Neuronal stem cell (in vitro differentiated cells): ENCODE measurements at regions not wholly inside any gene's neighbourhood (a gene's known extent, or its start where the extent isn't known, plus 50 kb on each side); places are given as distances from the start of the nearest gene placed in this dataset.

Experiments used
- DNase-seq: peaks from one replicate; pipeline ENCODE4 v3.0.0-alpha.2; 2013; ENCODE audit warnings: low spot score
- H2AFZ ChIP-seq: one replicate; pipeline ENCODE4 v1.6.1; 2013; ENCODE audit warnings: mild to moderate bottlenecking, low read length, inconsistent platforms
- H2AK5ac ChIP-seq: 2 replicates; pipeline ENCODE4 v1.6.1; 2013; ENCODE audit warnings: low read depth, mild to moderate bottlenecking, inconsistent platforms, low read length, moderate library complexity, mixed read lengths
- H2BK120ac ChIP-seq: 2 replicates; pipeline ENCODE4 v1.6.1; 2013; ENCODE audit warnings: low read depth, mild to moderate bottlenecking, inconsistent platforms, low read length, moderate library complexity, mixed read lengths
- H2BK12ac ChIP-seq: one replicate; pipeline ENCODE4 v1.6.1; 2013; ENCODE audit warnings: low read length, inconsistent platforms
- H2BK15ac ChIP-seq: 2 replicates; pipeline ENCODE4 v1.6.1; 2013; ENCODE audit warnings: mild to moderate bottlenecking, low read length, inconsistent platforms, mixed read lengths
- H2BK5ac ChIP-seq: one replicate; pipeline ENCODE4 v1.6.1; 2013; ENCODE audit warnings: inconsistent platforms, mild to moderate bottlenecking, low read length, moderate library complexity
- H3K14ac ChIP-seq: one replicate; pipeline ENCODE4 v1.6.1; 2013; ENCODE audit warnings: low read length, inconsistent platforms
- H3K18ac ChIP-seq: 2 replicates; pipeline ENCODE4 v1.6.1; 2013; ENCODE audit warnings: low read length, inconsistent platforms
- H3K23ac ChIP-seq: 2 replicates; pipeline ENCODE4 v1.6.1; 2013; ENCODE audit warnings: low read depth, mild to moderate bottlenecking, mixed read lengths, low read length, inconsistent platforms; ENCODE audit not compliant: poor library complexity
- H3K27ac ChIP-seq: replicated peaks from 3 replicates; pipeline ENCODE4 v1.5.1; 2013; ENCODE audit warnings: low read length, inconsistent platforms
- H3K27me3 ChIP-seq, 3 experiments: 2 replicates each; pipeline ENCODE4 v1.6.1; 2013; ENCODE audit warnings: low read length in 3 of 3, mild to moderate bottlenecking in 2 of 3, inconsistent platforms in 1 of 3, low read depth in 1 of 3, mixed read lengths in 1 of 3, moderate library complexity in 1 of 3; ENCODE audit not compliant: control insufficient read depth in 3 of 3, insufficient read depth in 3 of 3
- H3K36me3 ChIP-seq, 2 donors: replicated peaks in 1 of 2; 2 replicates each; pipeline ENCODE4 v1.6.1; 2013; ENCODE audit warnings: low read length in 2 of 2; ENCODE audit not compliant: control insufficient read depth in 2 of 2, insufficient read depth in 2 of 2
- H3K4ac ChIP-seq: 2 replicates; pipeline ENCODE4 v1.6.1; 2013; ENCODE audit warnings: inconsistent platforms, mild to moderate bottlenecking, low read length, moderate library complexity
- H3K4me1 ChIP-seq, 2 donors: 1 replicate in 1 of 2; 2 replicates in 1 of 2; pipeline ENCODE4 v1.6.1; 2013; ENCODE audit warnings: low read length in 2 of 2, low read depth in 1 of 2; ENCODE audit not compliant: control insufficient read depth in 2 of 2, insufficient read depth in 1 of 2
- H3K4me2 ChIP-seq: one replicate; pipeline ENCODE4 v1.6.1; 2013; ENCODE audit warnings: mild to moderate bottlenecking, low read length, inconsistent platforms; ENCODE audit not compliant: insufficient read depth, poor library complexity, severe bottlenecking
- H3K4me3 ChIP-seq, 2 donors: 2 replicates each; pipeline ENCODE4 v1.5.1; 2013; ENCODE audit warnings: low read length in 2 of 2, mild to moderate bottlenecking in 2 of 2, inconsistent platforms in 1 of 2, moderate library complexity in 1 of 2
- H3K79me1 ChIP-seq: one replicate; pipeline ENCODE4 v1.6.1; 2013; ENCODE audit warnings: low read depth, mild to moderate bottlenecking, inconsistent platforms, low read length, moderate library complexity
- H3K9ac ChIP-seq: one replicate; pipeline ENCODE4 v1.6.1; 2013; ENCODE audit warnings: mild to moderate bottlenecking, low read depth, low read length, inconsistent platforms; ENCODE audit not compliant: poor library complexity
- H3K9me3 ChIP-seq, 2 donors: replicated peaks in 1 of 2; 2 replicates each; pipeline versions ENCODE3 to v1.6.1; 2013; ENCODE audit warnings: low read length in 2 of 2, mild to moderate bottlenecking in 2 of 2, inconsistent platforms in 1 of 2, low read depth in 1 of 2, mixed read lengths in 1 of 2, moderate library complexity in 1 of 2; ENCODE audit not compliant: control insufficient read depth in 2 of 2, insufficient read depth in 1 of 2
- H4K8ac ChIP-seq: one replicate; pipeline ENCODE4 v1.6.1; 2013; ENCODE audit warnings: low read depth, mild to moderate bottlenecking, inconsistent platforms, low read length, moderate library complexity
- H4K91ac ChIP-seq: one replicate; pipeline ENCODE4 v1.6.1; 2013; ENCODE audit warnings: low read length, low read depth, mild to moderate bottlenecking, inconsistent platforms; ENCODE audit not compliant: poor library complexity
- WGBS, 2 donors: extraction: QIAGEN DNeasy Blood & Tissue Kit; methylation state at CpG; one replicate each; pipeline ENCODE4 v1.1.7; 2013; ENCODE audit warnings: missing lambda C conversion rate in 2 of 2, mixed read lengths in 1 of 2; ENCODE audit not compliant: insufficient read length in 2 of 2, insufficient replicate concordance in 1 of 2; ENCODE audit errors: extremely low coverage in 2 of 2; 5-methylcytosine and 5-hydroxymethylcytosine counted together

DNA sequence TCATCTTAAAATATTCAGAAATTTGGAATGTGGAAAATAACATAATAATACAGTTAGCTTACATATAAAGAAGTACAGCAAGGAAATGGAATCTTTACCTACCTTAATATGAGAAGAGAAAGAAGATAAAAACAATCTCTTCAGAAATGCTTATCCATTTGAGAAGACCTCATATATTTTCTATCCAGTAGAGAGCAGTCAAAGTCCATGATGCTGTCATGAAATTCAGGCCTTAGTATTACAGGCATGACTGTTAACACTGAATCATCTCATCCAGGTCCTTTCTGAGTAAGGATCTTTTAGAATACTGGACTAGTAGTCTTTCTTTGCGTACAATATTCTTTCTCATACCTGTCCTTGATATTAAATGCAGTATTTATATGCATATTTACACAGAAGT, 713.4 kb downstream of the CD109 start:
- H2BK15ac ChIP-seq, result no peak overlapping the region
- H2BK5ac ChIP-seq, result no peak overlapping the region
- H3K4ac ChIP-seq, result no peak overlapping the region
- H3K36me3 ChIP-seq, result no peaks in the 10 kb centered on the region
- no peak overlapping the region for H2BK12ac ChIP-seq
- H3K27ac ChIP-seq, result no peak overlapping the region
- H3K14ac ChIP-seq, result no peak overlapping the region
- H3K4me1 ChIP-seq, result no peaks in the 10 kb centered on the region
- no peak overlapping the region for H3K4me2 ChIP-seq
- peak; percentile 9 for DNase-seq
- H3K9me3 ChIP-seq, result no peaks in the 10 kb centered on the region
- no peak overlapping the region for H4K8ac ChIP-seq
- no peaks in the 10 kb centered on the region for H3K27me3 ChIP-seq
- H4K91ac ChIP-seq, result no peak overlapping the region
- H3K9ac ChIP-seq, result no peak overlapping the region
- H2AK5ac ChIP-seq, result no peak overlapping the region
- H3K23ac ChIP-seq, result no peak overlapping the region
- WGBS, 2 donors, result no CpG with 5 or more reads among the region's 1 CpG
- H3K79me1 ChIP-seq, result no peaks in the 10 kb centered on the region
- H2AFZ ChIP-seq, result no peak overlapping the region
- no peak overlapping the region for H3K18ac ChIP-seq
- no peak overlapping the region for H2BK120ac ChIP-seq
- H3K4me3 ChIP-seq, result no peak overlapping the region

DNA sequence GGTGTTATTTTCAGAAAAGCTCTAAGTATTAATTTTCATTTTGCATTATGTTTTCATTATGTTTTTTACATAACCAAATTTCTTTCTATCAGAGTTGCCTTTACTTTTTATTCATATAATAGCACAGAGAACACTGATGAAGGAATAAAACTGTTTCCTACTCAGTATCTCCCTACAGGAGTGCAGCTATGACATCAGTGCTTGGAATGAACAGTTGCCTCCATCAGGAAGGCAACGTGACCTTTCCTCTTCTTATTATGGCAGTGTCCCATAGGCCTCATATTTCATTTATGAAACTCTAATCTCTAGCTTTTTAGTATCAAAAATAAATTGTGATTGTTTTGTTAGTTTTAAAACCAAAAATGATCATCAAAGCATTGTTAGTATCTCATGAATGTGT, 712.8 kb downstream of the CD109 start:
- H3K18ac ChIP-seq, result no peak overlapping the region
- H4K8ac ChIP-seq, result no peak overlapping the region
- H2BK5ac ChIP-seq, result no peak overlapping the region
- WGBS, 2 donors, result no CpG with 5 or more reads among the region's 1 CpG
- H2AFZ ChIP-seq, result no peak overlapping the region
- no peaks in the 10 kb centered on the region for H3K9me3 ChIP-seq
- H3K14ac ChIP-seq, result no peak overlapping the region
- H3K9ac ChIP-seq, result no peak overlapping the region
- H3K27ac ChIP-seq, result no peak overlapping the region
- H2BK15ac ChIP-seq, result no peak overlapping the region
- no peaks in the 10 kb centered on the region for H3K36me3 ChIP-seq
- no peak overlapping the region for H2AK5ac ChIP-seq
- no peak overlapping the region for H2BK120ac ChIP-seq
- H2BK12ac ChIP-seq, result no peak overlapping the region
- H3K23ac ChIP-seq, result no peak overlapping the region
- no peak for DNase-seq
- H3K4me2 ChIP-seq, result no peak overlapping the region
- H3K4ac ChIP-seq, result no peak overlapping the region
- no peak overlapping the region for H4K91ac ChIP-seq
- no peaks in the 10 kb centered on the region for H3K4me1 ChIP-seq
- no peak overlapping the region for H3K4me3 ChIP-seq
- H3K79me1 ChIP-seq, result no peaks in the 10 kb centered on the region
- H3K27me3 ChIP-seq, result no peaks in the 10 kb centered on the region

DNA sequence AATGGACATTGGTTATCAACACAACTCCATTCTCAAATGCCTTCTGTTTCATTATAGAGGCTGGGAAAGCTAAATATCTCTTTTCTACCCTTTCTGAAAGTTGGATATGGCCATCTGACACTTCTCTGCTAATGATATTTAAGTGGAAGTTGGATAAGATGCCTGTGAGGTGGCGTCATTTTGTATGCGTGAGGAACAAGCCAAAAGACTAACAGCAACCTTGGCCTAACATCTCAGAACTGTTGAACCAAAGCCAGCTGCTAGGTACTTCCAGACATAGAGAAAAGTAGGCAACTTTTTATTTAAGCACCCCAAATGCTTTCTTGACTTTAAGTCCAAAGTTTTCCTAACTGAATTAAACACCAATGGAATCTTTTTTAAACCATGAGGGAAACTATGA, 708.4 kb downstream of the CD109 start:
- Histone ChIP-seq H2BK5ac (no peak overlapping the region), H4K8ac (no peak overlapping the region), H3K4me2 (no peak overlapping the region), H3K4me3 (no peak overlapping the region), H3K36me3 (no peaks in the 10 kb centered on the region), H3K9ac (no peak overlapping the region), H3K18ac (no peak overlapping the region), H2BK15ac (no peak overlapping the region), H3K27me3 (no peaks in the 10 kb centered on the region), H2BK120ac (no peak overlapping the region), H3K23ac (no peak overlapping the region), H3K9me3 (no peaks in the 10 kb centered on the region), H3K4me1 (no peaks in the 10 kb centered on the region), H3K27ac (no peak overlapping the region), H2AK5ac (no peak overlapping the region), H4K91ac (no peak overlapping the region), H2BK12ac (no peak overlapping the region), H3K14ac (no peak overlapping the region), H3K79me1 (no peaks in the 10 kb centered on the region), H3K4ac (no peak overlapping the region), H2AFZ (no peak overlapping the region)
- no peak for DNase-seq
- WGBS, 2 donors, result no CpG with 5 or more reads among the region's 2 CpGs

DNA sequence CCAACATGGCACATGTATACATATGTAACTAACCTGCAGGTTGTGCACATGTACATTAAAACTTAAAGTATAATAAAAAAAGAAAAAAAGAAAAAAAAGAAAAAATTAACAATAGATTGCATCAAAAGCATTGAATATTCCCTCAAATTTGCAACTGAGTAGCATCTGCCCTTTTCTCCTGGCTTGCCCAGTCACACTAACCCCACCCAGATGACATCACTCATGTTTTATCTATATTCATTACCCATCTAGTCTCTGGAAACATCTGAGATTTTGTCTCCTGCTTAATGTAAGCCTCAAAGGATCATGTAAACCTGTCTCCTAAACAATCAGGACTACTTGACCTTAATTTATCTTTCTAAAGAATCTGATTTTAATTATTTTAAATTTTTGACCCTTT, 706.8 kb downstream of the CD109 start:
- Histone ChIP-seq H2BK5ac (no peak overlapping the region), H3K18ac (no peak overlapping the region), H4K91ac (no peak overlapping the region), H3K36me3 (no peaks in the 10 kb centered on the region), H3K27me3 (no peaks in the 10 kb centered on the region), H2AFZ (no peak overlapping the region), H3K23ac (no peak overlapping the region), H3K9me3 (no peaks in the 10 kb centered on the region), H2AK5ac (no peak overlapping the region), H3K4me1 (no peaks in the 10 kb centered on the region), H3K14ac (no peak overlapping the region), H3K4ac (no peak overlapping the region), H3K4me2 (no peak overlapping the region), H4K8ac (no peak overlapping the region), H3K4me3 (no peak overlapping the region), H3K27ac (no peak overlapping the region), H3K9ac (no peak overlapping the region), H2BK15ac (no peak overlapping the region), H2BK12ac (no peak overlapping the region), H3K79me1 (no peaks in the 10 kb centered on the region), H2BK120ac (no peak overlapping the region)
- DNase-seq, result no peak
